HG03139 (cell line): ENCODE measurements at regions not wholly inside any gene's neighbourhood (a gene's known extent, or its start where the extent isn't known, plus 50 kb on each side); places are given as distances from the start of the nearest gene placed in this dataset.
"Not testable (repeated sequence)": the region's sequence is repeated elsewhere in the genome, so short reads cannot be mapped to it uniquely, and the experiment has no call there.

Experiments used
- ATAC-seq: cut with Tn5 transposase; IDR thresholded peaks from one replicate; pipeline ENCODE4 v1.9.1; 2021; ENCODE audit not compliant: unreplicated experiment

- no peak for ATAC-seq
Observed at GRCh38 chr9:84502066-84502465, 161.5 kb upstream of the SLC28A3 start.

- no peak for ATAC-seq
Observed at GRCh38 chr9:84504360-84504759, 163.8 kb upstream of the SLC28A3 start.

GRCh38 chr9:84511651-84512050 lies 157.9 kb upstream of the NTRK2 start:
- no peak for ATAC-seq

DNA sequence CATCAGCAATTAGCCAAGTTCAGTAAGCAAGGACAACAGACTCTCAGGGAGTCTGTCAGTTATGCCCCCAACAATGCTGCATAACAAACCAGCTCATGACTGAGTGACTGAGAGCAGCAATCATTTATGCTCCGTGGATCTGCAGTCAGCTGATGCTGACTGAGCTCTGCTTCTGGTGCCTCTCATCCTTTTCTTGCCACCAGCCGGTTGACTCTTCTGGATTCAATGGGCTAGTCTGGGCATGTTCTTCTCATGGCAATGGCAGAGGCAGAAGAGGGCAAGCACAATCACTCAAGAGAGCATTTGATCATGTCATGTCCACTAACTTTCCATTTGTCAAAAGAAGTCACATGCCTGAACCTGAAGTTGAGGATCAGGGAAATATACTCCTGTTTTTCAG lies 157.0 kb upstream of the NTRK2 start:
- no peak for ATAC-seq

- ATAC-seq: no peak
Observed at GRCh38 chr9:84513473-84513872, 156.1 kb upstream of the NTRK2 start.

GRCh38 chr9:84513979-84514378 lies 155.6 kb upstream of the NTRK2 start:
- ATAC-seq: no peak

- no peak for ATAC-seq
Observed at GRCh38 chr9:84514421-84514820, 155.1 kb upstream of the NTRK2 start.

GRCh38 chr9:84517026-84517425 lies 152.5 kb upstream of the NTRK2 start:
- ATAC-seq: no peak

GRCh38 chr9:84519413-84519812 lies 150.1 kb upstream of the NTRK2 start:
- no peak for ATAC-seq

DNA sequence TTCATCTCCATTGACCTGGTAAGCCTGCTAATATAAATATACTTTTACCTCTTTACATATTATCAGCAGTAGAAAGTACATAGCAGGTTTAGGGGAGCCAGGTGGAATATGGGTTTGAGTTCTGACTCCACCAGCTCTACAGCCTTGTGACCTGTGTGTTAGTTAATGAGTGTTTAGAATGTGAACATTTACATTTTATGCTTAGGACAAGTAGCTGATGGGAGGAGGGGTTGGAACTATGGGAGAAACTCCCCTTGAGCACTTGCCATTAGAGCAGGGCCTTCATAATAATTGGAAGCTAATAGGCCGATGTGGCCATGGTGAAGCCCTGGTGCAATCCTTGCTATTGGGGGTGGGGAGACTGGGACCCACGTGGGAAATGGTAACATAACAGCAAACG lies 148.3 kb upstream of the NTRK2 start:
- no peak for ATAC-seq

DNA sequence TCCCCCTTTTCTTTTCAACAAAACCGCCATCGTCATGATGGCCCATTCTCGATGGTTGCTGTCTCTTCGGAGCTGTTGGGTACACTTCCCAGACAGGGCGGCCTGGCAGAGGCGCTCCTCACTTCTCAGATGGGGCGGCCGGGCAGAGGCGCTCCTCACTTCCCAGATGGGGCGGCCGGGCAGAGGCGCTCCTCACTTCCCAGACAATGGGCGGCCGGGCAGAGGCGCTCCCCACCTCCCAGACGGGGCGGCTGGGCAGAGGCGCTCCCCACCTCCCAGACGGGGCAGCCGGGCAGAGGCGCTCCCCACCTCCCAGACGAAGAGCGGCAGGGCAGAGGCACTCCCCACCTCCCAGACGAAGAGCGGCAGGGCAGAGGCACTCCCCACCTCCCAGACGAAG lies 143.3 kb upstream of the NTRK2 start:
- ATAC-seq: not testable (repeated sequence)

DNA sequence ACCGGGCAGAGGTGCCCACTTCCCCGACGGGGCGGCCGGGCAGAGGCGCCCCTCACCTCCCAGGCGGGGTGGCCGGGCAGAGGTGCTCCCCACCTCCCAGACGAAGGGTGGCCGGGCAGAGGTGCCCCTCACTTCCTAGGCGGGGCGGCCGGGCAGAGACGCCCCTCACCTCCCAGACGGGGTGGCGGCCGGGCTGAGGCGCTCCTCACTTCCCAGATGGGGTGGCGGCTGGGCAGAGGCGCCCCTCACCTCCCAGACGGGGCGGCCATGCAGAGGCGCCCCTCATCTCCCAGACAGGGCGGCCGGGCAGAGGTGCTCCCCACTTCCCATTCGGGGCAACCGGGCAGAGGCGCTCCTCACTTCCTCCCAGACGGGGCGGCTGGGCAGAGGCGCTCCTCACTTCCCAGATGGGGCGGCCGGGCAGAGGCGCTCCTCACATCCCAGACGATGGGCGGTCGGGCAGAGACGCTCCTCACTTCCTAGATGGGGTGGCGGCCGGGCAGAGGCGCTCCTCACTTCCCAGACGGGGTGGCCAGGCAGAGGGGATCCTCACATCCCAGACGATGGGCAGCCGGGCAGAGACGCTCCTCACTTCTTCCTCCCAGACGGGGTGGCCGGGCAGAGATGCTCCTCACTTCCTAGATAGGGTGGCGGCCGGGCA lies 142.3 kb upstream of the NTRK2 start:
- ATAC-seq: not testable (repeated sequence)

DNA sequence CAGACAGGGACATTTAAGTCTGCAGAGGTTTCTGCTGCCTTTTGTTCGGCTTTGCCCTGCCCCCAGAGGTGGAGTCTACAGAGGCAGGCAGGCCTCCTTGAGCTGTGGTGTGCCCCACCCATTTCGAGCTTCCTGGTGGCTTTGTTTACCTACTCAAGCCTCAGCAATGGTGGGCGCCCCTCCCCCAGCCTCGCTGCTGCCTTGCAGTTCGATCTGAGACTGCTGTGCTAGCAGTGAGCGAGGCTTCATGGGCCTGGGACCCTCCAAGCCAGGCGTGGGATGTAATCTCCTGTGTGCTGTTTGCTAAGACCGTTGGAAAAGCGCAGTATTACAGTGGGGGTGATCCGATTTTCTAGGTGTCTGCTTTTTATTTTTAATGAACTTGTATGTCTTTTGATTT lies 133.6 kb upstream of the NTRK2 start:
- ATAC-seq: not testable (repeated sequence)

DNA sequence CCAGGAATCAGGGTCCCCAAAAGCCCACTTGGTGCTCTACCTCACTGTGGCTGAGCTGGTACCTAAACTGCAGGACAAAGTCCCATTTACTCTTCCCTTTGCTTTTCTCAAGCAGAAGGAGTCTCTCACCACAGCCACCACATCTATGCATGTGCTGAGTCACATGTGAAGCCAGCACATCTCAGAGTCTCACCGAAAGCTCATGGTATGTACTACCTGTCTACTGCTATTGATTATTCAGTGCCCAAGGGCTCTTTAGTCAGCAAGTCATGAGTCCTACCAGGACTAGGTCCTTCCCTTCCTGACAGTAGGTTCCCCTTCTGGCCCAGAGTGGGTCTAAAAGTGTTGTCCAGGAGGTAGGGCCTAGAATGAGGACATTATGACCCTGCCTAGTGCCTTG lies 130.7 kb upstream of the NTRK2 start:
- no peak for ATAC-seq

DNA sequence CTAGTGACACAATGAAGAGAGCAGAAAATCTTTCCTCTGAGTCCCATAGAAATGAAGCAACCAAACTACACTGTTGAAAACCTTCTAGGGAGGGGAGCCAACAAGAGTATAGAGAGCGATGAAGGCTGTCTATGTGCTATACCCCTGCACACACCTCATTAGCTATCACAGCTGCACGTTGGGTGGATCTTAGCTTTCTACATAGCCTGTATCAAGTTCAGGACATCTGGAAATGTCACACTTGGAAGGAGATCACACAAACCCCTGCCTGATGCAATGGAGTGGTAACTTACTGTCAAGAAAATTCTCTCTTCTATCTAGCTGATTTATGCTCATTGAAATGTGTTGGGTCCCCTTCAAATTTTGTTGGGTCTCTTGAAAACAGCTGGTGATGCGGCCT lies 127.0 kb upstream of the NTRK2 start:
- no peak for ATAC-seq

DNA sequence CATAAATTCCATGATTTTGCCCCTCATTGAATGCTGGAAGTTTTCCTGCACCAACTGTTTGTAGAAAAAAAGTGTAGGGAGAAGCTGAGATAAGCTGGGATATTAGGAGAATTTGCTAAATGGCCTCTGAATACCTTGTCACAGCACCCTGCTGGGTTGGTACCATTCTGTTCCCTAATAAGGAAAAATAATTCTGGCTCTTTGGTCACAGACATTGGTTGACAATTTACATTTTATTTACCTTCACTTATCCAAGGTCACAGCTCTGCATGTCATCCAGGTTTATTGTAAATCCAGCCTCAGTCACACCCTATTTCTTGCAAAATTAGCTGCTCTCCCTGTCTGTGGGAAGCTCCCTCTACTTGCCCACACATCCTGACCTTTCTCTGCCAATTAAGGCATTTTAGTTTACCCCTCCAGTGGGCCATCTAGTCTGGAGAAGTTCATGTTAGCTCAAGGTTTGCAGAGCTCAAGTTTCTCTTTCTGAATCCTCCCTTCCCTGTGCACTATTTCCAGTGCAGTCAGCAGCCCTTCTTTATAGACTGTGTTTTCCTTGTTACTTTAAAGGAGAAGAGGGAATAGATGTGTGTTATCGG lies 115.4 kb upstream of the NTRK2 start:
- no peak for ATAC-seq

DNA sequence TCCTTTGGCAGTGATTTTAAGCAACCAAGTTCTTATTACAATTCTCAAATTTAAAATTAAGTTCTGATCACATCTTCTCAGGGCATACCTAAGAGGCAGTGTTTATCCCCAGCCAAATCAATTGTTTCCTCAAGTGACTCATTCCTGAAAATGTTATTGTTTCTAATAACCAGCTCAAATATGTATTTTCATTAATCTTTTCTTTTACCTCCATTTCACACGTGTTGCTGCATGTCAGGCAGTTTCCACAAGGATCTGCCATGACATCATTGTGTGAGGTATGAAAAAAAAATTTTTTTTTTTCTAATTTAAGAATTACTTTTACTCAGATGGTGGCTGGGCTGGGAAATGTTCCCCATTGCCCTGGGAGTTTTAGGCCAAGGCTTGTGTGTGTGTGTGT lies 113.0 kb upstream of the NTRK2 start:
- no peak for ATAC-seq

DNA sequence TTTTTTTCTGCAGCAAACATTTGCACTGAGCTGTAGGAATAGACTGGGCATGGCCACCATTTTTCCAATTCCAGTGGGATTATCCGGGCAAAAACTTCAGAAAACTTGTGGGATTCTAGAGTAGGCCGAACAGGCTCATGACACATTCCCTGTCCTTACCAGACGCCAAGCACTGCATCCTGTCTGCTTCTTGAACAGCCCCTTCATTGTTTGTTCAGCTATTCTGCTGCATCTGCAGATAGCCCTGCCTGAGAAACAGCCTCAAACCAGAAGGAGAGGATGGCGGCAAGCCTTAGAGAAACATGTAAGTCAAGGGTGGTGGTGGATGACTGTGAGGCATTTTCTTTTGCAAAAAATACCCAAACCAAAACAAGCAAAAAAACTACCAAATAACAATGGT lies 111.8 kb upstream of the NTRK2 start:
- ATAC-seq: no peak

DNA sequence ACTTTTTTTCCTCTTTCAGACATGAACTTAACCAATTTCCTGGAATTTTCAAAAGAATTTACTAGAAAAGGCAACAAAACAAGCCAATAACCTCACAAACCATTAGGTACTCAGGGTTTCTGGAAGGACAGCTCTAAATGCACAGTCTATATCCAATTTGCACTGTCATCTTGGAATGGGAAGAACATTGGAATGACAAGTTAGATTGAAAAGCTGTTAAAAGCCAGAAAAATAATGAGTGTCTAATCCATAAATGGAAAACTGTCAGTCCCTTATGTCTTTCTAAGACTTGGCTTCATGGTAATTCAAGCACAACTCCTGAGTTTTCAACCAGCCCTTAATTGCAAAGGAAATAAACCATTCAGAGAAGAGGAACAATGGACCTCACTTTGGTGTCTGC lies 105.8 kb upstream of the NTRK2 start:
- ATAC-seq: no peak

DNA sequence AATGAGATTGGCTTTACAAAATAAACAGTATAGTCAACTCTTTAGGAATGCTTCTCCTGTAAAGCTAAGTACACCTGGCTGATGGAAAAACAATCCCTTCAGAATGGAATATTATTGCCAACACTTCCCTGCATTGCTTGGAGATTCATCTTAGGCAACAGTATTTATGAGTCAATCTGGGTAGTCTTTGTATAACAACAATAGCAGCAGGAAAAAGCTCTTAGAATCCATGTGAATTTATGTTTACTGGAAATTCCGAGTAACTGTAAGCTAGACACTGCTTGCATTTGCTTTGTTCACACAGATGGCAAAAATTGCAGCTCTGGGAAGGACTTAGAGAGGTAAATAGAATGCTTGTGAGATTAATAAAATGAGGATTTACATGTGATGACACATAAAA lies 101.7 kb upstream of the NTRK2 start:
- ATAC-seq: no peak

DNA sequence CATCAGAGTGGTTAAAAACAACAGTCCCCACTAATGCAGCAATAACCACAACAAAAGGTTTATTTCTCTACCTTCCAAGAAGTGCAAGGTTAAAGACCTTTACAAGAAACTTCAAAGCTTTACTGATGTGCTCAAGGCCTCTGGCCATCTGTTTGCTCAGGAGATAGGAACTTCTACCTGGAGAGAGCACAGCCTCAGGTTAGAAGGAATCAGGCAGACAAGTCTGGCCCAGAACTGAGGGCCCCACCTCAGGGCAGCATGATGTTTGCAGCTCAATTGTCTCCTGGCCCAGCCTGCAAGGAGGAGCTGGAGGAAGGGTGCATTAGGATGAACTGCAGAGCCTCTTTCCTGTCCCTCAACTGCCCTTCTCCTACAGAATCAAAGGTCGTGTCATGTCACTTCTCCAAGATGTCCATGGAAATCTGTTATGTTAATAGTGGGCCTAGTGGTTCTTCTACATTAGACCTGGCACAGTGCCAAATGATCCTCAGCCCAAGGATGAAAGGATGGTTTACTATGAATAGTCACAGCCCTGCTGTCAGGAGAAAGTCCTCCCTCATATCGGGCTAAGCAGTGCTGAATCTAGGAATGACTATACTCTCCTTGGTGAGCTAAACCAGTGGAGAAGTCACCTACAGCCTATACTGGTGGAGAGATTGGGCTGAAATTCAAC lies 98.9 kb upstream of the NTRK2 start:
- ATAC-seq: no peak

DNA sequence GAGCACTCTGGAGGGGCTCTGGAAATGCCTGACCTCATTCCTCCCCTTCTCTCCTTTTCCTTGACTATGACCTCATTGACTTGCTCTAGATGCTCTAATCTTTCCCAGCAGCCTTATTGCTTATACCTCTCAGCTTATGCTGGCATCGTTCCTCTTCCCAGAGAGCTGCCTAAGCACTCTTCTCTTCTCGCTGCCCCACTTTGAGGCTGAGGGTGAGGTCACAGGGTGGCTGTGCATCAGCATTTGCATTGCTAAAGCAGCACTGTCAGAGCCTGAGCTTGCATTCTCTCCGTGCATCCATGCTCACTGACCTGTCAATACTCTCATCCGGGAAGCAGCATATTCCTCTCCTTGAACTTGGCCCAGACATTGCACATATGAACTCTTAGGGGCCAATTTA lies 96.4 kb upstream of the NTRK2 start:
- no peak for ATAC-seq

GRCh38 chr9:84575705-84576104 lies 93.8 kb upstream of the NTRK2 start:
- ATAC-seq: no peak
